Right lobe of liver (tissue), 4 donors: ENCODE measurements at regions not wholly inside any gene's neighbourhood (a gene's known extent, or its start where the extent isn't known, plus 50 kb on each side); places are given as distances from the start of the nearest gene placed in this dataset.

Source experiments
- POLR2A ChIP-seq: fragments of 450-650 bp; IDR thresholded peaks from one replicate; pipeline ENCODE4 v1.6.1; 2017; ENCODE audit warnings: antibody characterized with exemption, mild to moderate bottlenecking
- TF ChIP-seq, protein P1 (sequence below), 4 donors: fragments of 200-600 bp in 3 of 4; fragments of 450-650 bp in 1 of 4; IDR thresholded peaks; one replicate each; pipeline versions ENCODE4 v1.5.1 to v1.8.0; 2016 to 2022; ENCODE audit warnings: antibody characterized with exemption in 4 of 4, mild to moderate bottlenecking in 2 of 4
- donor health status: DM: no; HTN: no; CAD: no.
- donor health status: DM: no; HTN: no; CAD: no.
- donor health status: DM: no; HTN: yes; CAD: no.

DNA sequence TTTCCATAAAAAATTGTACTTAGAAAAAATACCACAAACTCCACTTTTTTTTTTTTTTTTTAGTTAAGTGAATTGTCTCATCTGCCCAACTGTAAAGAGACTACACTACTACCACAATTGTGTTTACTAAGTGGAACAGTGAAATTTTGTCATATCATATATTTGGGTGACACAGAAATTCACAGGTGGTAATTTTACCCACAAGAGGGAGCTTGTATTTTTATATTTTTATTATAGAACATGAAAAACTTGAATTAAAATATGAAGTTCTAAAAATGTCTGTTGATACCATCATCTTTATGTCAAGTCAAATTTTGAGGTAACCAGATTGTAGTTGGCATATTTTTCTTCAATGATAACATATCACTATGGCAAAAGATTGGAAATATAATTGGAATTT lies 329.4 kb upstream of the SOX5 start:
- TF ChIP-seq, protein P1, sequence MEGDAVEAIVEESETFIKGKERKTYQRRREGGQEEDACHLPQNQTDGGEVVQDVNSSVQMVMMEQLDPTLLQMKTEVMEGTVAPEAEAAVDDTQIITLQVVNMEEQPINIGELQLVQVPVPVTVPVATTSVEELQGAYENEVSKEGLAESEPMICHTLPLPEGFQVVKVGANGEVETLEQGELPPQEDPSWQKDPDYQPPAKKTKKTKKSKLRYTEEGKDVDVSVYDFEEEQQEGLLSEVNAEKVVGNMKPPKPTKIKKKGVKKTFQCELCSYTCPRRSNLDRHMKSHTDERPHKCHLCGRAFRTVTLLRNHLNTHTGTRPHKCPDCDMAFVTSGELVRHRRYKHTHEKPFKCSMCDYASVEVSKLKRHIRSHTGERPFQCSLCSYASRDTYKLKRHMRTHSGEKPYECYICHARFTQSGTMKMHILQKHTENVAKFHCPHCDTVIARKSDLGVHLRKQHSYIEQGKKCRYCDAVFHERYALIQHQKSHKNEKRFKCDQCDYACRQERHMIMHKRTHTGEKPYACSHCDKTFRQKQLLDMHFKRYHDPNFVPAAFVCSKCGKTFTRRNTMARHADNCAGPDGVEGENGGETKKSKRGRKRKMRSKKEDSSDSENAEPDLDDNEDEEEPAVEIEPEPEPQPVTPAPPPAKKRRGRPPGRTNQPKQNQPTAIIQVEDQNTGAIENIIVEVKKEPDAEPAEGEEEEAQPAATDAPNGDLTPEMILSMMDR (IDR thresholded peaks at IDR 0.05): no peak
- TF ChIP-seq POLR2A: no peak
